ENCODE measurements at regions not wholly inside any gene's neighbourhood (a gene's known extent, or its start where the extent isn't known, plus 50 kb on each side); places are given as distances from the start of the nearest gene placed in this dataset.

- H3K4me1 Mint-ChIP-seq = no peaks in the 10 kb centered on the region
- H3K36me3 ChIP-seq (ENCODE audit: control insufficient read depth, insufficient read depth, low read length) = no peaks in the 10 kb centered on the region
- no peaks in the 10 kb centered on the region for H3K27me3 ChIP-seq (ENCODE audit: control insufficient read depth, insufficient read depth, low read length, poor library complexity, severe bottlenecking)
- WGBS, 2 experiments (ENCODE audit: insufficient coverage in 1 of 2, insufficient read length in 1 of 2) = 88 to 100% methylated on average over 1 of the region's 1 CpG
- no peak for TF ChIP-seq CTCF (conservative IDR thresholded peaks at IDR 0.05)
- H3K9me3 Mint-ChIP-seq = no peaks in the 10 kb centered on the region
- DNase-seq = no peak
- no peaks in the 10 kb centered on the region for H3K27me3 Mint-ChIP-seq (ENCODE audit: insufficient read depth)
- H3K9me3 ChIP-seq (ENCODE audit: control insufficient read depth, low read length) = peaks cover 6% of the 10 kb centered on the region
- no peaks in the 10 kb centered on the region for H3K4me1 ChIP-seq (ENCODE audit: control insufficient read depth, insufficient read depth, low read length)
- no peak overlapping the region for H3K27ac ChIP-seq (ENCODE audit: low read depth, low read length)
- H3K27ac Mint-ChIP-seq = no peak overlapping the region
- H3K4me3 ChIP-seq (ENCODE audit: low read length) = no peak overlapping the region
- H3K9ac ChIP-seq (ENCODE audit: extremely low read depth, low read length, poor library complexity, severe bottlenecking) = no peak overlapping the region
- no peak overlapping the region for H3K4me3 Mint-ChIP-seq
- no peaks in the 10 kb centered on the region for H3K36me3 Mint-ChIP-seq (ENCODE audit: low read depth)
These were observed 1462.1 kb downstream of the DPP10 start for GRCh38 chr2:115904516-115904915.

DNA sequence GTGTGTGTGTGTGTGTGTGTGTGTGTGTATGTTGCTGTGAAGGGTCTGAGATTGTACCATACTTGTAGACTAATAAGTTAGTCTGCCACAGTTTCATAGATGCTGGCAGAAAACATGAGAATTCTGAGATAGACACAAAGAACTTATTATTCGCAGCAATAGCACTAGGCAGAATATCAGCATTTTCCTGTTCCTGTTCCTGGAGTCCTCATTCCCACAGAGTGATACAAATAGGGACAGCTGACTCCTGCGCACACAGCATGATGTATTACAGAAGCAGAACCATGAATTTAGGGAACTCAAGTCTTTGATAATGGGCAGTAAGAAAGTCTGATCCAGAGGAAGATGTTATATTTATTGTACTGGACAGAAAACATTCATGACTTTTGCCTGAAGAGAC is 1466.3 kb downstream of the DPP10 start:
- DNase-seq = no peak
- Histone ChIP-seq H3K36me3 (ENCODE audit: control insufficient read depth, insufficient read depth, low read length) (no peaks in the 10 kb centered on the region), H3K4me3 (ENCODE audit: low read length) (no peak overlapping the region), H3K4me1 (ENCODE audit: control insufficient read depth, insufficient read depth, low read length) (no peaks in the 10 kb centered on the region), H3K27ac (ENCODE audit: low read depth, low read length) (no peak overlapping the region), H3K27me3 (ENCODE audit: control insufficient read depth, insufficient read depth, low read length, poor library complexity, severe bottlenecking) (no peaks in the 10 kb centered on the region), H3K9ac (ENCODE audit: extremely low read depth, low read length, poor library complexity, severe bottlenecking) (no peak overlapping the region), H3K9me3 (ENCODE audit: control insufficient read depth, low read length) (no peaks in the 10 kb centered on the region)
- Mint-ChIP-seq H3K27ac (no peak overlapping the region), H3K9me3 (no peaks in the 10 kb centered on the region), H3K4me1 (peaks cover 1% of the 10 kb centered on the region), H3K36me3 (ENCODE audit: low read depth) (no peaks in the 10 kb centered on the region), H3K4me3 (no peak overlapping the region), H3K27me3 (ENCODE audit: insufficient read depth) (no peaks in the 10 kb centered on the region)
- 96 to 100% methylated on average over 2 of the region's 2 CpGs for WGBS, 2 experiments (ENCODE audit: insufficient coverage in 1 of 2, insufficient read length in 1 of 2)
- TF ChIP-seq CTCF (conservative IDR thresholded peaks at IDR 0.05) = no peak

DNA sequence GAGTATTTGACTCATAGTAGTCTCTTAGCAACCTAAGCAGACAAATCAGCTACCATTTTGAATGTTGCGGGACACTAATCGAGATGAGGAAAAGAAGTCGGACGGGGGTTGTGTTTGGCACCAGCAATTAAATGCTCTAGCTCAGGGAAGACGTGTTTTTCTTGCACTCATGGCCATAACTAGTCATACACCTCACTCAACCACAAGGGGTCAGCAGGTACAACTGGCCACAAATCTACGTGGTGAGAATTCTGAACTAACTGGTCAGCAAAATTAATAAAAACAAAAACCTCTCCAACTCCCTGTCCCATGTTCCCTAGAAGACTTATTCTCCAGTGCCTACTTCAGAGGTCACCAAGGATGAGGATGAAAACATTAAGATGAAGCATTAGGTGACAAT is 1467.8 kb downstream of the DPP10 start:
- Histone ChIP-seq H3K4me1 (ENCODE audit: control insufficient read depth, insufficient read depth, low read length) (no peaks in the 10 kb centered on the region), H3K27ac (ENCODE audit: low read depth, low read length) (no peak overlapping the region), H3K9ac (ENCODE audit: extremely low read depth, low read length, poor library complexity, severe bottlenecking) (no peak overlapping the region), H3K36me3 (ENCODE audit: control insufficient read depth, insufficient read depth, low read length) (no peaks in the 10 kb centered on the region), H3K27me3 (ENCODE audit: control insufficient read depth, insufficient read depth, low read length, poor library complexity, severe bottlenecking) (no peaks in the 10 kb centered on the region), H3K4me3 (ENCODE audit: low read length) (no peak overlapping the region), H3K9me3 (ENCODE audit: control insufficient read depth, low read length) (no peaks in the 10 kb centered on the region)
- Mint-ChIP-seq H3K4me1 (peaks cover 1% of the 10 kb centered on the region), H3K9me3 (peaks cover 5% of the 10 kb centered on the region), H3K36me3 (ENCODE audit: low read depth) (no peaks in the 10 kb centered on the region), H3K4me3 (no peak overlapping the region), H3K27ac (no peak overlapping the region), H3K27me3 (ENCODE audit: insufficient read depth) (no peaks in the 10 kb centered on the region)
- WGBS, 2 experiments (ENCODE audit: insufficient coverage in 1 of 2, insufficient read length in 1 of 2) = 69 to 85% methylated on average over 3 to 6 of the region's 6 CpGs
- peak; percentile 78 for TF ChIP-seq CTCF (conservative IDR thresholded peaks at IDR 0.05)
- peak; percentile 53 for DNase-seq

All from endodermal cell (in vitro differentiated cells).